Panc1 (cell line): ENCODE measurements at regions not wholly inside any gene's neighbourhood (a gene's known extent, or its start where the extent isn't known, plus 50 kb on each side); places are given as distances from the start of the nearest gene placed in this dataset.

Experiments used
- ATAC-seq: fragments of 200-7000 bp; cut with Tn5 transposase; 2 replicates; pipeline ENCODE4 v1.9.1; 2020; ENCODE audit warnings: mild to moderate bottlenecking, moderate library complexity
- BruUV-seq: library from RNA; stranded (reverse); fragments of 400-500 nt; replicated peaks from 2 replicates; lab custom pipeline; 2021; lab: Mats Ljungman, UMichigan
- CTCF ChIA-PET: fragments of 300-600 bp; sonication (Branson Sonifier 250); formaldehyde crosslinking; loops from one replicate; lab custom pipeline; 2022; ENCODE audit warnings: antibody characterized with exemption; lab: Charles Lee
- POLR2A ChIA-PET: fragments of 300-600 bp; sonication (Branson Sonifier 250); formaldehyde crosslinking; loops from one replicate; lab custom pipeline; 2022; ENCODE audit warnings: antibody characterized with exemption; lab: Charles Lee
- DNase-seq: peaks from one replicate; pipeline ENCODE4 v3.0.0-alpha.2; 2010; ENCODE audit warnings: low read depth, low spot score
- H3K27ac ChIP-seq: 2 replicates; pipeline ENCODE4 v1.5.1; 2011; ENCODE audit warnings: mild to moderate bottlenecking, low read length, inconsistent platforms
- H3K27me3 ChIP-seq: fragments of 200-500 bp; sonication (Bioruptor generic); 2 replicates; pipeline ENCODE4 v1.6.0; 2014; ENCODE audit warnings: low read length, inconsistent platforms; ENCODE audit not compliant: control insufficient read depth, insufficient read depth
- H3K36me3 ChIP-seq: fragments of 200-500 bp; sonication (Bioruptor generic); 2 replicates; pipeline ENCODE4 v1.5.1; 2014; ENCODE audit warnings: inconsistent platforms, mild to moderate bottlenecking, low read length, moderate library complexity; ENCODE audit not compliant: control insufficient read depth, insufficient read depth
- H3K4me1 ChIP-seq: 2 replicates; pipeline ENCODE4 v1.5.1; 2011; ENCODE audit warnings: inconsistent platforms, mild to moderate bottlenecking, low read length, moderate library complexity; ENCODE audit not compliant: control insufficient read depth, insufficient read depth
- H3K4me3 ChIP-seq, 2 experiments: 2 replicates each; pipeline ENCODE4 v1.5.1; 2011 to 2012; ENCODE audit warnings: low read depth in 2 of 2, low read length in 2 of 2, mild to moderate bottlenecking in 2 of 2, inconsistent platforms in 1 of 2, moderate library complexity in 1 of 2
- H3K9me3 ChIP-seq: fragments of 200-500 bp; sonication (Bioruptor generic); 2 replicates; pipeline ENCODE4 v1.5.1; 2014; ENCODE audit warnings: low read depth, mild to moderate bottlenecking, inconsistent platforms, low read length, moderate library complexity; ENCODE audit not compliant: control insufficient read depth, insufficient read depth
- POLR2AphosphoS5 ChIP-seq: IDR thresholded peaks from 2 replicates; pipeline ENCODE4 v1.6.1; 2012; ENCODE audit warnings: mild to moderate bottlenecking, low read depth, low read length, moderate library complexity
- SIN3A ChIP-seq: IDR thresholded peaks from 2 replicates; pipeline ENCODE4 v1.6.1; 2012; ENCODE audit warnings: low read depth, mild to moderate bottlenecking, low read length, moderate library complexity, borderline replicate concordance; ENCODE audit not compliant: insufficient read depth
- TCF7L2 ChIP-seq: IDR thresholded peaks from 2 replicates; pipeline ENCODE4 v1.6.1; 2011; ENCODE audit warnings: mild to moderate bottlenecking, low read depth, low read length, inconsistent platforms
- in situ Hi-C: cut with HindIII; loops from 2 replicates; pipeline ENCODE4 v1.10.0; 2016; ENCODE audit warnings: low sequenced_read_pairs, low pct_unique_long_range_greater_than_20kb
- intact Hi-C: fragments of 100-400 bp; cut with micrococcal nuclease; formaldehyde crosslinking; loops from one replicate; pipeline ENCODE4 v1.10.0; 2022; ENCODE audit not compliant: unreplicated experiment
- TF ChIP-seq, protein P1 (sequence below), 2 experiments: IDR thresholded peaks; 2 replicates each; pipeline ENCODE4 v1.6.1; 2011 to 2012; ENCODE audit warnings: low read depth in 2 of 2, control low read depth in 1 of 2, low read length in 1 of 2, mild to moderate bottlenecking in 1 of 2, moderate library complexity in 1 of 2; ENCODE audit not compliant: insufficient read depth in 1 of 2
- TF ChIP-seq, protein P2 (sequence below): fragments of 450-650 bp; IDR thresholded peaks from 2 replicates; pipeline ENCODE4 v1.5.1; 2017; ENCODE audit warnings: mild to moderate bottlenecking

DNA sequence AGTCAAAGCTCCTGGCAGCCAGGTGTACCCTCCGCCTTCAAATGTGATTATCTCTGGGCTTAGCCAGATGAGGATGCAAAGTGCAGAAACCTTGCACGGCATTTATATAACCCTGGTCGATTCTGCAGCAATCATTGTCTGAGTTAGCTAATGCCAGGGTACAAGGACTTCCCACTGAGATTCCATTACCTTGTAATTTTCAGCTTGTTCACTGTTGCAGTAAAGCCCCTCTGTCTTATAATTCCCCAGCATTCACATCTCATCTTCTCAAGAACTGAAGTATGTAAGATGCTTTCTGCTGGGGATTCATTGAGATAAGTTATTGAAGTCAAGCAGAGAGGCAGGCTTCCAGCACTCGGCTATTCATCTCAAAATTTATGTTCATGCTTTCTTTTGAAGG lies 1090.6 kb upstream of the AUTS2 start:
- POLR2A ChIA-PET, result no interaction called here
- no peaks in the 10 kb centered on the region for H3K4me1 ChIP-seq
- no peak overlapping the region for H3K4me3 ChIP-seq
- no TSS peak for BruUV-seq
- no peak overlapping the region for H3K27ac ChIP-seq
- DNase-seq, result no peak
- in situ Hi-C loops, result no loop called here
- CTCF ChIA-PET, result no interaction called here
- ATAC-seq, result no peak
- no peaks in the 10 kb centered on the region for H3K27me3 ChIP-seq
- no peaks in the 10 kb centered on the region for H3K9me3 ChIP-seq
- intact Hi-C loops, result no loop called here
- H3K36me3 ChIP-seq, result no peaks in the 10 kb centered on the region
- TF ChIP-seq POLR2AphosphoS5 (no peak), SIN3A (no peak), TCF7L2 (no peak)
- TF ChIP-seq, protein P1, sequence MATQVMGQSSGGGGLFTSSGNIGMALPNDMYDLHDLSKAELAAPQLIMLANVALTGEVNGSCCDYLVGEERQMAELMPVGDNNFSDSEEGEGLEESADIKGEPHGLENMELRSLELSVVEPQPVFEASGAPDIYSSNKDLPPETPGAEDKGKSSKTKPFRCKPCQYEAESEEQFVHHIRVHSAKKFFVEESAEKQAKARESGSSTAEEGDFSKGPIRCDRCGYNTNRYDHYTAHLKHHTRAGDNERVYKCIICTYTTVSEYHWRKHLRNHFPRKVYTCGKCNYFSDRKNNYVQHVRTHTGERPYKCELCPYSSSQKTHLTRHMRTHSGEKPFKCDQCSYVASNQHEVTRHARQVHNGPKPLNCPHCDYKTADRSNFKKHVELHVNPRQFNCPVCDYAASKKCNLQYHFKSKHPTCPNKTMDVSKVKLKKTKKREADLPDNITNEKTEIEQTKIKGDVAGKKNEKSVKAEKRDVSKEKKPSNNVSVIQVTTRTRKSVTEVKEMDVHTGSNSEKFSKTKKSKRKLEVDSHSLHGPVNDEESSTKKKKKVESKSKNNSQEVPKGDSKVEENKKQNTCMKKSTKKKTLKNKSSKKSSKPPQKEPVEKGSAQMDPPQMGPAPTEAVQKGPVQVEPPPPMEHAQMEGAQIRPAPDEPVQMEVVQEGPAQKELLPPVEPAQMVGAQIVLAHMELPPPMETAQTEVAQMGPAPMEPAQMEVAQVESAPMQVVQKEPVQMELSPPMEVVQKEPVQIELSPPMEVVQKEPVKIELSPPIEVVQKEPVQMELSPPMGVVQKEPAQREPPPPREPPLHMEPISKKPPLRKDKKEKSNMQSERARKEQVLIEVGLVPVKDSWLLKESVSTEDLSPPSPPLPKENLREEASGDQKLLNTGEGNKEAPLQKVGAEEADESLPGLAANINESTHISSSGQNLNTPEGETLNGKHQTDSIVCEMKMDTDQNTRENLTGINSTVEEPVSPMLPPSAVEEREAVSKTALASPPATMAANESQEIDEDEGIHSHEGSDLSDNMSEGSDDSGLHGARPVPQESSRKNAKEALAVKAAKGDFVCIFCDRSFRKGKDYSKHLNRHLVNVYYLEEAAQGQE (IDR thresholded peaks at IDR 0.05; ENCODE audit: insufficient read depth in 1 of 2, low read depth in 2 of 2, low read length in 1 of 2), result no peak
- TF ChIP-seq, protein P2, sequence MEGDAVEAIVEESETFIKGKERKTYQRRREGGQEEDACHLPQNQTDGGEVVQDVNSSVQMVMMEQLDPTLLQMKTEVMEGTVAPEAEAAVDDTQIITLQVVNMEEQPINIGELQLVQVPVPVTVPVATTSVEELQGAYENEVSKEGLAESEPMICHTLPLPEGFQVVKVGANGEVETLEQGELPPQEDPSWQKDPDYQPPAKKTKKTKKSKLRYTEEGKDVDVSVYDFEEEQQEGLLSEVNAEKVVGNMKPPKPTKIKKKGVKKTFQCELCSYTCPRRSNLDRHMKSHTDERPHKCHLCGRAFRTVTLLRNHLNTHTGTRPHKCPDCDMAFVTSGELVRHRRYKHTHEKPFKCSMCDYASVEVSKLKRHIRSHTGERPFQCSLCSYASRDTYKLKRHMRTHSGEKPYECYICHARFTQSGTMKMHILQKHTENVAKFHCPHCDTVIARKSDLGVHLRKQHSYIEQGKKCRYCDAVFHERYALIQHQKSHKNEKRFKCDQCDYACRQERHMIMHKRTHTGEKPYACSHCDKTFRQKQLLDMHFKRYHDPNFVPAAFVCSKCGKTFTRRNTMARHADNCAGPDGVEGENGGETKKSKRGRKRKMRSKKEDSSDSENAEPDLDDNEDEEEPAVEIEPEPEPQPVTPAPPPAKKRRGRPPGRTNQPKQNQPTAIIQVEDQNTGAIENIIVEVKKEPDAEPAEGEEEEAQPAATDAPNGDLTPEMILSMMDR, result no peak

DNA sequence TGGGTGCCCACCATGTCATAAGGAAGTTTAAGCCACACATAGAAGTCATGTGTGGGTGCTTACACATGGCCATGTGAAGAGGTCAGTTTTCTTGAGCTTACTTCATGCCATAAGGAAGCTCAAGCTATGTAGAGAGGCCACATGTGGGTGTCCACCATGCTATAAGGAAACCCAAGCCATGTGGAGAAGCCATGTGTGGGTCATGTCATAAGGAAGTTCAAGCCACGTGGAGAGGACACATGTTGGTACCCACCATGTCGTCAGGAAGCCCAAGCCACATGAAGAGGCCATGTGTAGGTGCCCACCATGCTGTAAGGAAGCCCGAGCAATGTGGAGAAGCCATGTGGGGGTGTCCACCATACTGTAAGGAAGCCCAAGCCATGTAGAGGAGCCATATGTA lies 1089.2 kb upstream of the AUTS2 start:
- BruUV-seq, result no TSS peak
- H3K4me1 ChIP-seq, result no peaks in the 10 kb centered on the region
- no peak for ATAC-seq
- TF ChIP-seq TCF7L2 (no peak), POLR2AphosphoS5 (no peak), SIN3A (no peak)
- TF ChIP-seq, protein P2, result no peak
- TF ChIP-seq, protein P1 (IDR thresholded peaks at IDR 0.05; ENCODE audit: insufficient read depth in 1 of 2, low read depth in 2 of 2, low read length in 1 of 2), result no peak
- no peaks in the 10 kb centered on the region for H3K9me3 ChIP-seq
- ChIA-PET POLR2A (no interaction called here), CTCF (no interaction called here)
- in situ Hi-C loops, result no loop called here
- DNase-seq, result no peak
- no peak overlapping the region for H3K27ac ChIP-seq
- no peaks in the 10 kb centered on the region for H3K27me3 ChIP-seq
- no peak overlapping the region for H3K4me3 ChIP-seq
- intact Hi-C loops, result no loop called here
- H3K36me3 ChIP-seq, result no peaks in the 10 kb centered on the region
